HG03460 (cell line): ENCODE measurements at regions not wholly inside any gene's neighbourhood (a gene's known extent, or its start where the extent isn't known, plus 50 kb on each side); places are given as distances from the start of the nearest gene placed in this dataset.
"Not testable (repeated sequence)": the region's sequence is repeated elsewhere in the genome, so short reads cannot be mapped to it uniquely, and the experiment has no call there.

Source experiments
- ATAC-seq: cut with Tn5 transposase; IDR thresholded peaks from one replicate; pipeline ENCODE4 v1.9.1; 2021; ENCODE audit not compliant: unreplicated experiment

- ATAC-seq, result no peak
Observed at GRCh38 chr1:101366513-101367215, 129.8 kb downstream of the S1PR1 start.

GRCh38 chr1:101367630-101368029, 130.8 kb downstream of the S1PR1 start:
- ATAC-seq, result no peak

- ATAC-seq, result no peak
Observed at GRCh38 chr1:101370488-101370887, 133.7 kb downstream of the S1PR1 start.

GRCh38 chr1:101371259-101371658, 134.4 kb downstream of the S1PR1 start:
- ATAC-seq, result peak; percentile 93

- no peak for ATAC-seq
Observed at GRCh38 chr1:101373570-101373969, 136.8 kb downstream of the S1PR1 start.

GRCh38 chr1:101375448-101375847, 138.6 kb downstream of the S1PR1 start:
- ATAC-seq, result not testable (repeated sequence)

GRCh38 chr1:101376121-101377083, 139.6 kb downstream of the S1PR1 start:
- ATAC-seq, result no peak

GRCh38 chr1:101377084-101377835, 140.4 kb downstream of the S1PR1 start:
- no peak for ATAC-seq

GRCh38 chr1:101379037-101379436, 142.2 kb downstream of the S1PR1 start:
- ATAC-seq, result no peak

- ATAC-seq, result peak; percentile 99
Observed at GRCh38 chr1:101379950-101380349, 143.1 kb downstream of the S1PR1 start.

- ATAC-seq, result no peak
Observed at GRCh38 chr1:101382135-101382534, 145.3 kb downstream of the S1PR1 start.

GRCh38 chr1:101388904-101389546, 152.2 kb downstream of the S1PR1 start:
- ATAC-seq, result peak; percentile 86

- ATAC-seq, result no peak
Observed at GRCh38 chr1:101389547-101389929, 152.7 kb downstream of the S1PR1 start.

GRCh38 chr1:101392552-101392951, 155.7 kb downstream of the S1PR1 start:
- no peak for ATAC-seq

- ATAC-seq, result no peak
Observed at GRCh38 chr1:101394041-101394440, 157.2 kb downstream of the S1PR1 start.

- no peak for ATAC-seq
Observed at GRCh38 chr1:101399222-101399621, 162.4 kb downstream of the S1PR1 start.

GRCh38 chr1:101406271-101406670, 169.5 kb downstream of the S1PR1 start:
- no peak for ATAC-seq

- ATAC-seq, result no peak
Observed at GRCh38 chr1:101406681-101407080, 169.9 kb downstream of the S1PR1 start.

- peak; percentile 60 for ATAC-seq
Observed at GRCh38 chr1:101407505-101408211, 170.8 kb downstream of the S1PR1 start.
